ENCODE measurements at regions not wholly inside any gene's neighbourhood (a gene's known extent, or its start where the extent isn't known, plus 50 kb on each side); places are given as distances from the start of the nearest gene placed in this dataset.
"Not testable (repeated sequence)": the region's sequence is repeated elsewhere in the genome, so short reads cannot be mapped to it uniquely, and the experiment has no call there.

GRCh38 chr11:98068251-98068650 is 952.5 kb upstream of the CNTN5 start:
- intact Hi-C loops (cut with micrococcal nuclease) (no loop called here), dilution Hi-C loops (cut with MboI; ENCODE audit: extremely low pct_ligation_motif_present, low sequenced_read_pairs) (no loop called here)
- TF ChIP-seq POLR2A (IDR thresholded peaks at IDR 0.05; ENCODE audit: low read depth, low read length): no peak
- TF ChIP-seq CTCF (IDR thresholded peaks at IDR 0.05; ENCODE audit: extremely low read depth in 1 of 2, insufficient read depth in 1 of 2, low read depth in 1 of 2, low read length in 2 of 2): no peak
- TF ChIP-seq GATA2 (IDR thresholded peaks at IDR 0.05; ENCODE audit: insufficient read depth, insufficient read length, low read depth, low read length): no peak
- no peak for TF ChIP-seq MAX (IDR thresholded peaks at IDR 0.05; ENCODE audit: insufficient read depth, insufficient read length)
- TF ChIP-seq JUN (IDR thresholded peaks at IDR 0.05; ENCODE audit: borderline replicate concordance, insufficient read depth, insufficient read length, low read depth): no peak
- no peak for TF ChIP-seq POLR2AphosphoS5 (IDR thresholded peaks at IDR 0.05; ENCODE audit: insufficient read depth, low read depth, low read length)
- TF ChIP-seq EZH2 (IDR thresholded peaks at IDR 0.05; ENCODE audit: borderline replicate concordance, low read depth, low read length, severe bottlenecking): no peak
- TF ChIP-seq MYC (IDR thresholded peaks at IDR 0.05; ENCODE audit: low read depth, low read length): no peak
- TF ChIP-seq FOS (IDR thresholded peaks at IDR 0.05; ENCODE audit: borderline replicate concordance, insufficient read depth, low read length): no peak
- CTCF ChIA-PET: no interaction called here
- H3K9ac ChIP-seq (replicated peaks; ENCODE audit: extremely low read depth, insufficient read depth, low read length): no peak overlapping the region
- H3K4me3 ChIP-seq (replicated peaks in 1 of 3; ENCODE audit: insufficient read depth in 1 of 3, low read depth in 1 of 3, low read length in 3 of 3): no peak overlapping the region
- BruUV-seq (replicated peaks): no TSS peak
- no peaks in the 10 kb centered on the region for H3K36me3 ChIP-seq (ENCODE audit: control insufficient read depth in 2 of 2, extremely low read depth in 1 of 2, insufficient read depth in 2 of 2, low read length in 2 of 2)
- POLR2A ChIA-PET: no interaction called here
- no peaks in the 10 kb centered on the region for H3K27me3 ChIP-seq (ENCODE audit: control insufficient read depth in 2 of 2, insufficient read depth in 2 of 2, low read length in 2 of 2)
- H3K4me2 ChIP-seq (ENCODE audit: insufficient read depth, low read length): no peak overlapping the region
- H2AFZ ChIP-seq (ENCODE audit: low read depth, low read length): no peak overlapping the region
- no peaks in the 10 kb centered on the region for H4K20me1 ChIP-seq (replicated peaks; ENCODE audit: control insufficient read depth, extremely low read depth, insufficient read depth, low read length)
- H3K27ac ChIP-seq (ENCODE audit: insufficient read depth, low read depth, low read length): no peak overlapping the region
- no peaks in the 10 kb centered on the region for H3K4me1 ChIP-seq (ENCODE audit: control insufficient read depth, extremely low read depth, insufficient read depth, low read length)
- no peak for FAIRE-seq
- no peaks in the 10 kb centered on the region for H3K79me2 ChIP-seq (ENCODE audit: control insufficient read depth, insufficient read depth, low read length)
- DNase-seq (ENCODE audit: low read depth, low spot score): no peak
- no peaks in the 10 kb centered on the region for H3K9me1 ChIP-seq (replicated peaks; ENCODE audit: control insufficient read depth, extremely low read depth, insufficient read depth, low read length)
- no peaks in the 10 kb centered on the region for H3K9me3 ChIP-seq (replicated peaks; ENCODE audit: control insufficient read depth, insufficient read depth, low read length)

- H3K4me2 ChIP-seq (ENCODE audit: insufficient read depth, low read length); H2AFZ ChIP-seq (ENCODE audit: low read depth, low read length); DNase-seq (ENCODE audit: low read depth, low spot score); intact Hi-C loops (cut with micrococcal nuclease); H3K79me2 ChIP-seq (ENCODE audit: control insufficient read depth, insufficient read depth, low read length); H3K27me3 ChIP-seq (ENCODE audit: control insufficient read depth in 2 of 2, insufficient read depth in 2 of 2, low read length in 2 of 2); H3K4me3 ChIP-seq (replicated peaks in 1 of 3; ENCODE audit: insufficient read depth in 1 of 3, low read depth in 1 of 3, low read length in 3 of 3); FAIRE-seq; BruUV-seq (replicated peaks); H3K4me1 ChIP-seq (ENCODE audit: control insufficient read depth, extremely low read depth, insufficient read depth, low read length); H3K9me3 ChIP-seq (replicated peaks; ENCODE audit: control insufficient read depth, insufficient read depth, low read length); CTCF ChIA-PET; dilution Hi-C loops (cut with MboI; ENCODE audit: extremely low pct_ligation_motif_present, low sequenced_read_pairs); H3K9me1 ChIP-seq (replicated peaks; ENCODE audit: control insufficient read depth, extremely low read depth, insufficient read depth, low read length); POLR2A ChIA-PET; H3K36me3 ChIP-seq (ENCODE audit: control insufficient read depth in 2 of 2, extremely low read depth in 1 of 2, insufficient read depth in 2 of 2, low read length in 2 of 2); H3K27ac ChIP-seq (ENCODE audit: insufficient read depth, low read depth, low read length); H3K9ac ChIP-seq (replicated peaks; ENCODE audit: extremely low read depth, insufficient read depth, low read length); H4K20me1 ChIP-seq (replicated peaks; ENCODE audit: control insufficient read depth, extremely low read depth, insufficient read depth, low read length): not testable (repeated sequence)
Observed at GRCh38 chr11:98069147-98069546, 951.6 kb upstream of the CNTN5 start.

Data from endothelial cell of umbilical vein (primary cell).